HG02642 (cell line): ENCODE measurements at regions not wholly inside any gene's neighbourhood (a gene's known extent, or its start where the extent isn't known, plus 50 kb on each side); places are given as distances from the start of the nearest gene placed in this dataset.

Experiments used
- ATAC-seq: cut with Tn5 transposase; IDR thresholded peaks from one replicate; pipeline ENCODE4 v1.9.1; 2021; ENCODE audit warnings: mild to moderate bottlenecking; ENCODE audit not compliant: unreplicated experiment, poor library complexity

- ATAC-seq, result no peak
Measured at GRCh38 chr2:152907046-152907445, 188.6 kb downstream of the ARL6IP6 start.

- ATAC-seq, result no peak
Measured at GRCh38 chr2:152894051-152894450, 175.6 kb downstream of the ARL6IP6 start.

- no peak for ATAC-seq
Measured at GRCh38 chr2:152890736-152891135, 172.3 kb downstream of the ARL6IP6 start.

DNA sequence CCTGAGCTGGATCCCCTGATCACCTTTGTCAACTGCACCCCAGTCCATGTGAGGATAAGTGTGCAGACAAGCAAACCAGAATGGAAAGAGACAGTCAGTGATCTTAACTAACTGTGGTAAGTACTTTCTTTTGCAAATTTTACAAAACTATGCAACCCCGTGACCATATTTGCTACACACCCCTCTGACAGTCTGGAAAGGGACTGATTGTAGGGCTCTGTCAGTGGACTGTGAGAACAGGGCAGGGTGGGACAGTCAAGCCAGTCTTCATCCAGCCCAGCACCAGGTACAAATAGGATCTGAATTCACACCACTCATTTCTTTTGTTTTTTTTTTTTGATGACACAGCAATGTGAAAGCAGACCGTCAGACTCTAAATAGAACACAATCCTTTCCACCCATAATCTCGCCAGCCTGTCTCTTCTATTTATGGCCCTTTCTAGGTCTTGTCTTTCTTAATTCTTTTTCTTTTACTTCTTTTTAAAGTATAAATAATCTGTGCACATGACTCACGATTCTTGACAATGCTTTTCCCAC, 165.6 kb downstream of the ARL6IP6 start:
- no peak for ATAC-seq

DNA sequence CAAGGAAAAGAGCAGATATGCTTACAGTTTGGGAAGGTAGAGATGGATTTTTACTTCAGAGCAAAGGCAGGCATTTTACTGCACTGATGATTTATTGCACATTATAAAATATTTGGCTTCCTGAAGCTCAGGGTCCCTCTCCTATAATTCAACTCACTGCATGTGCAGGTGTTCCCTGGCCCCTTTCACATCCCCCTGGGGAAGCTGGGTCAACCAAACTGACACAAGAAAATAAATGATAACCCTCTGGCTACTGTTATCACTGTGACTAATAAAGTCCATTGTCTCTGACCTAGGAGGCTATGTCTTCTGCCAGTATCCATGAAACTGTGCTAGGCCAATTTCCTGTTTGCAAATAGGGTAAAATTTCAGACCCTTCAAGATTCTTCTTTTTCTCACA, 163.1 kb downstream of the ARL6IP6 start:
- ATAC-seq, result no peak

DNA sequence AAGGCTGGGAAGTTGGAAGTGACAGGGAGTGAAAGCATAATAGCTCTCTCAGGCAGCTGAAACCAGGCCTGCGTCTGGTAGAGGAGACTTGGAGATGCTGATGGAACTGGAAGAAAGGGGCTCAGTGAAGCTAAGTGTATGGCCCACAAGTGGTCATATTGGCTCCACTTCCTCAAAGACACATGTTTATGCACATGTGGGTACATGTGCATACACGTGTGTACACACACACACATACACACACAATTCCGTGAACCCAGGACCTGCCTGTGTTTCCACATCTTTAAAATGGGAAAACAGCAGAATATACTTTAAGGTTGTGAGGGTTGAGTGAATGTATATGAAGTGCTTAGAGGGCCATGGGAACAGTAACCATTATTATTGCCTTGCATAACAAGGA, 160.9 kb downstream of the ARL6IP6 start:
- no peak for ATAC-seq

- ATAC-seq, result no peak
Measured at GRCh38 chr2:152875701-152876695, 157.6 kb downstream of the ARL6IP6 start.

- no peak for ATAC-seq
Measured at GRCh38 chr2:152874955-152875354, 156.5 kb downstream of the ARL6IP6 start.

DNA sequence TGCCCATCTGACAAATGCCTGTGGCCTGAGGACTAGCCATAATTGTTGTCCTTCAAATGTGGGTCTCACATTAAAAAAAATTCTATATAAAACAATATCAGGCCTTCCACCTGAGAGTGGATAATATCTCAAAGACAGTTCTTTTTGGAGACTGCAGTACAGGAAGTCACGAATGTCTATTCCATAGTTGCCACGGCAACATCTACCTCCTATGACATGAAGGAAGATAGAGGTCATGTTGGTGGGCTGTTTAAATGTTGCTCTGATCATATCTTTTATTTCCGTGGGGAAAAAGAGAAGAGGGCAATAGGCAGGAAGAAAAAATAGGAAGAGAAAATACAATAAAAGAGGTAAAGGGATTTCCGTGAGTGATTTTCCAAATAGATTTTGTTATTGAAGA, 151.8 kb downstream of the ARL6IP6 start:
- no peak for ATAC-seq

DNA sequence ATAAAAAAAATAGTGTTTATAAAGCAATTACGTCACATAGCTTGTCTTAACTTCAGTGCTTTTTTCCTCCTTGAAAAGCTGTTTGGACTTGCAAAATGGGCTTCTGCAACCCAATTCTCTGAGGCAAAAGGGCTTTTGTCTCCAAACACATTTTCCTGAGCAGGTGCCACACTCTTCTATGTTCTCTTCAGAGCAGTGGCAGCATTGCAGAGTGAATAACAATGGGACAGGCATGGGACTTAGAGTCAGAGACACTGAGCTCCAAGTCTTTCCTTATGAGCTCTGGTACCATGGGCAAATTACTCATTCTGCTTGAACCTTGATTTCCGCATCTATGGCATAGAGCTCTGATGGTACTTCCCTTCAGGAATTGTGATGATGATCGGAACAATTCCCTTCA, 149.0 kb downstream of the ARL6IP6 start:
- no peak for ATAC-seq

GRCh38 chr2:152864601-152865149, 146.3 kb downstream of the ARL6IP6 start:
- no peak for ATAC-seq

DNA sequence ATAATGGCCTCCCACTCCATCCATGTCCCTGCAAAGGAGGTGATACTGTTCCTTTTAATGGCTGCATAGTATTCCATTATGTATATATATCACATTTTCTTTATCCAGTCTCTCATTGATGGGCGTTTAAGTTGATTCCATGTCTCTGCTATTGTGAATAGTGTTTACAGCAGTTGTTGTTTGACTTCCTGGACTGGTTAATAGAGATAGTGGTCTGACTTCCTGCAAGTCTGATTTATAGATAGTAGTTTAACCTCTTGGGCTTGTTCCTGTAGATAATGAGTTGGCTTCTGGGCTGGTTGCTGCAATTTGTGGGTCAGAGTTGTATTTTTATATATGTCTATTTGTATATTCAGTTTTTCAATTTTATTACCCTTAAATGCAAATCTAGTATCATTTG, 145.4 kb downstream of the ARL6IP6 start:
- ATAC-seq, result no peak

DNA sequence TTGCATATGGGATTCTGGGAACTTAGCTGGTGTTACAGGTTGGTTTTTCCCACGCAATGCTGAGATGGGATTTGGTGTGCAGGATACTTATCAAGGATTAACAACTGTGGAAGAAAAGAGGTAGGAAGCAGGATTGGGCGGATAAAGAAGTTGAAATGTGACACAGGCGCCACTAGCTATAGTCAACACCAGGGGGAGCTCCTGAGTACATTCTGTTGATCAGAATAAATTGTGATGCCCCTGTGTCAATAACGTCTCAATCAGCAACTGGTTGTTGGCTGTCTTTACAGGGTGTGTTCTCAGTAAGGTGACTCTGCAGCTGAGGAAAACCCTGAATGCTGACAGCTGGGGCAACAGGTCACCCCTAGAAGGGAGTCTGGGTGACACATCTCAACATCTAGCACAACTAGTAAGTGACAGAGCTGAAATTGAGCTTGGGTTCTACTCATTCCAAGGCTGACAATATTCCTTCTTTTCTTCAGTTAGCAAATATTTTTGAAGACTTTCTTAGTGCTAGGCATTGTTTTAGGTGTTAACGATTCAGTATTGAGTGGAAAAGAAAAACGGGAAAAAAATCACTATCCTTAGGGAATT, 143.0 kb downstream of the ARL6IP6 start:
- ATAC-seq, result no peak

DNA sequence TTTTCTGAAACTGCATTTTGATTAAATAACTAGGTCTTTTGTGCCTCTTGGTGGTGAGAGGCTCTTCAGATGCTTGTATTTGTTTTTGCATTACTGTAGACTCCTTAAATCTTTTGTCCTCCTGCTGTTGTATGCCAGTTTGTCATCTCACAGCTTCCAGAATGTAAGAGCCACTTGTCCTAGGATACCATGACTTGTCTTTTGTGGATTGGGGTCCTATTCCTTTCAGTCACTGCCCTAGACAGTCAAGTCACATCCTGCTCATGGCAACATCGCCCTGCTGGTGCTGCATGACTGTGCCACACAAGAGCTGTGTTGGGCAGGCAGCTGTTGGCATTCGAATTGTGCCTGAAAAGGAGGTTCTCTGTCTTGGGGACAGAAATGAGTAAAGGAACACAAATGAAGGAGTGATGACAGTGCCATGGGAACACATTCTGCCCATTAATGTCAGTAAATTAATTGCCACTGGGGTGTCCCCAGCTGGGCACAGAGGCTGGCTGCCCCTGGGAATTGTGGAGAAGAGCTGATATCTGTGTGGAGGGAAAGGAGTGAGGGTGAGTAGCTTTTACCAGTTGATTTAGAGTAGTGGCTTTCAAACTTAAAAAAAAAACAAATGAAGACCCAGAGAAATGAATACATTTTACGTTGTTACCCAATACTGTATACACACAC, 140.3 kb downstream of the ARL6IP6 start:
- ATAC-seq, result no peak

- ATAC-seq, result no peak
Measured at GRCh38 chr2:152846697-152847470, 128.5 kb downstream of the ARL6IP6 start.

GRCh38 chr2:152835674-152836073, 117.3 kb downstream of the ARL6IP6 start:
- ATAC-seq, result no peak

GRCh38 chr2:152827944-152828343, 109.5 kb downstream of the ARL6IP6 start:
- ATAC-seq, result no peak

- no peak for ATAC-seq
Measured at GRCh38 chr2:152826581-152827279, 108.3 kb downstream of the ARL6IP6 start.

GRCh38 chr2:152825834-152826233, 107.4 kb downstream of the ARL6IP6 start:
- ATAC-seq, result no peak
